ENCODE measurements at regions not wholly inside any gene's neighbourhood (a gene's known extent, or its start where the extent isn't known, plus 50 kb on each side); places are given as distances from the start of the nearest gene placed in this dataset.
"Not testable (repeated sequence)": the region's sequence is repeated elsewhere in the genome, so short reads cannot be mapped to it uniquely, and the experiment has no call there.

DNA sequence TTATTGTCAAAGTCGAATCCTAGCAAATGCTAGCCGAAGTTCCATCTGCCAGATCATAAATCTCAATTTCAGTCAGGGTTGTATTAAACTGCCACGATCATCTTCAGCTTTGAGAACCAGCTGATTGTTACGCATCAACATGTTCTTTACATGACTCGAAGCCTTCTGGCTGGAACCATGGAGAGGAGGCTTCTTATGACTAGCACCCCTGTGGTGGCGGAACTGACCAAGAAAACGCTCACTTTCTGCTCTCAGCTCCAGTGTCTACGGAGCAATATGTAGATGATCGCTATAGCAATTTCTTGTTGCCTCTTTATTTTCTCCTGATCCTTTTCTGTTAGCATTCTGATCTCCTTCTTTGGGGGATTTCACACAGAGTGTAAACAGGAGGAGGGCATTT is 479.4 kb upstream of the SLC35B3 start:
- DNase-seq: no peak

- DNase-seq: no peak
These were observed 473.3 kb upstream of the SLC35B3 start for GRCh38 chr6:8908638-8909037.

- no peak for DNase-seq
These were observed 471.4 kb upstream of the SLC35B3 start for GRCh38 chr6:8906699-8907098.

DNA sequence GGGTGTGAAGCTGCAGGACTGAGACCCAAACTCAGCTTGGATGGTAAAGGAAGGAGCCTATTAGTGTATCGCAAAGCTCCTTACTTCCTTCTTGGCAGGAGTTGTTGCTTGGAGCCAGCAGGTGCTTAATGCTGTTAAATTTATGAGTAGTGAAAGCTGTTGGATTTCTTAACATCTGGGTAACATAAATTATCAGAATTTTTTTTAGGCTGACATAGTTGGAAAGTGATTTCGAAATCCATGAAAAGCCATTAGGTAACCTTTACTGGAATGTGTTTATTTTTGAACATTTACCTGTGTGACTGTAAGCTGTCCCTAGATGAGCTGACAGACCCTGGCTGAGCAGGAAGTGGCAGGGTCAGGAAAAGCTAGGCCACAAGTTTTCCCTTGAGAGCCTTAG is 470.4 kb upstream of the SLC35B3 start:
- DNase-seq: peak in 1 of 2 donors; percentile 2

DNA sequence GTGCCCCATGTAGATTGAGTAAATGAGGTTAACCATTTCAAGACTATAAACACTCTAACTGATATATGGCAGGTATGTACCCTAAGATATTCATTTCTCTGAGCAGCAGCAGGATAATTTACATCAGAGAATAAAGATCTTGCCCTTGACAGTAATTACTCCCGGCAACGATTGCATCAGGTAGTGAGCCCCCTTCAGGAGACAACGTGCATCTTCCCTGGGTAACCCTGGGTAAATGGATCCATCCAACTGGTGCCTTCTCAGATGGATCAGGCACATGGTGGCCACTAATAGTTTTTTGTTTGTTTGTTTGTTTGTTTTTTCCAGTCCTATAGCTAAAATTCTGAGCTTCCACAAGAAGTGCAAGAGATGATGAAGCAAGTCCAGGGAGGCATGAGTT is 469.4 kb upstream of the SLC35B3 start:
- no peak for DNase-seq

- no peak for DNase-seq
These were observed 464.7 kb upstream of the SLC35B3 start for GRCh38 chr6:8900056-8900455.

- no peak for DNase-seq
These were observed 454.2 kb upstream of the SLC35B3 start for GRCh38 chr6:8889514-8889913.

GRCh38 chr6:8888468-8888867 is 453.1 kb upstream of the SLC35B3 start:
- DNase-seq: no peak

GRCh38 chr6:8881663-8882062 is 446.3 kb upstream of the SLC35B3 start:
- no peak for DNase-seq

DNA sequence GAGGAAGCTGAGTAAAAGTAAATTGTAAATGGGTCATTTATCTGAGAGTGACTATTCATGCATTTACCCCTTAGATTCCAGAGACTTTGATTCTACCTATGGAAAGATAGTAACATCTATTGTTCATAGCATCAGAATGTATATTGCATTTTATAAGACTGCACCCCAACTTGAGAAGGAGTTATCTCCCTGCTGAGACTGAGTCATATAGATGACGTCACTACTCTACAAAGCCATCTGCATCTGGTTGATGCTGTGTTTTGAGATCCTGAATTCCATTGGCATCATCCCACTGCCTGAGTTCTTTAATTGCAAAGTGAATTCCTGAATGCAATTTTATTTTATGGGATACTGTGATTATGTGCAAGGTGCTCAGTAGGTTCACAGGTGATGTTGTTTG is 444.0 kb upstream of the SLC35B3 start:
- DNase-seq: no peak

DNA sequence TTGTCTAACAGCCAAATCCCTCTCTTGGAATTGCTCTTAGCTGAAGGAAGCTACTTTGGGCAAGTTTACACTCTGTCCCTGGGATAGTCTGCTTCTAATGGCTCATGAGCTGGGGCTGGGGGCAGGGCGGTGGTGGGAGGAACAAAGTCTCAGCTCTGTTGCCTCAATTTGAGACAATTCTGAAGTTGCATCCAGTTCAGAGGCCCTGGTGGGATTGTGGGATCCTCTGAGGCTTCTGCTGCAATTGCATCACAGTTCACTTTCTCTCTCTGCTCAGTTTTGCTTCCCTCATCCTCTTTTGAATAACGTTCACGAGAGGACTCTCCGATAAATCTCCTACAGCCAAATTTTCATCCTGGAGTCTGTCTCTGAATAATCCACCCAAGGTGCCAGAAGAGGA is 440.6 kb upstream of the SLC35B3 start:
- DNase-seq: no peak

- no peak for DNase-seq
These were observed 437.2 kb upstream of the SLC35B3 start for GRCh38 chr6:8872589-8872988.

DNA sequence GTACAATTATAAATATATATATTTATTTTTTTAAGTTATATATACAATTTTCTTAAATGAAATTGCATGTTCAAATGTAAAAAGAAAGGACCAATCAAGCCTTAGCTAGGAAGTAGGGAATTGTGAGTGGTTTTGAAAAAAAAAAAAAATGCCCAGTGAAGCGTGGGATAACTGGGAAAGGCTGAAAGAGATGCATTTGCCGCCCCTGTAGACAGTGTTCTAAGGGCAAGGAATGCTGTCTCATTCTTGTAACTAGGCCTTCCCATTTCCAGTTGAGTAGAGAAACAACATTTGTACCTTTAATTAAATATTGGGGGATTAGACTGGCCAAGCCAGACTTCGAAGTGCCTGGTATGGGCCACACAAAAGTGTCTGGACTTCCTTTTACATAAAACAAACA is 430.1 kb upstream of the SLC35B3 start:
- no peak for DNase-seq

DNA sequence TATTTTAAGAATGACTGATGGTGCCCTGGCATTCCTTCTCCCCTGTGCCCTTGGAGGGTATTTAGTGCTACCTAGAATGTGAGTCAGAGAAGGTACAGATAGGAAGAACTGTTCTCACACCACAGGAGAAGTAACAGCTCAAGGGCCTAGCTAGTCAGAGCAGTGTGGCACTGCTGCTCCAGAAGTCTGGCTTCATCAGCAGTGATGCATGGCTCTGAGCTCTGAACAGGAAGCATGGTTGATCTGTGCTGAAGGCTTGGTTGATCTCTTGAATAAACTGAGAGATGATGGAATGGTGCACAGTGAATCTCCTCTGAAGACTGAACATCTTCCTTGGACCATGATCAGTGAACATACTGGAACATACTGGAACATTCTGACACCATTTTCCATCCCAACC is 425.3 kb upstream of the SLC35B3 start:
- no peak for DNase-seq

GRCh38 chr6:8859501-8859900 is 424.2 kb upstream of the SLC35B3 start:
- DNase-seq: no peak

- DNase-seq: no peak
These were observed 423.5 kb upstream of the SLC35B3 start for GRCh38 chr6:8858854-8859331.

GRCh38 chr6:8857160-8857559 is 421.8 kb upstream of the SLC35B3 start:
- DNase-seq: no peak

DNA sequence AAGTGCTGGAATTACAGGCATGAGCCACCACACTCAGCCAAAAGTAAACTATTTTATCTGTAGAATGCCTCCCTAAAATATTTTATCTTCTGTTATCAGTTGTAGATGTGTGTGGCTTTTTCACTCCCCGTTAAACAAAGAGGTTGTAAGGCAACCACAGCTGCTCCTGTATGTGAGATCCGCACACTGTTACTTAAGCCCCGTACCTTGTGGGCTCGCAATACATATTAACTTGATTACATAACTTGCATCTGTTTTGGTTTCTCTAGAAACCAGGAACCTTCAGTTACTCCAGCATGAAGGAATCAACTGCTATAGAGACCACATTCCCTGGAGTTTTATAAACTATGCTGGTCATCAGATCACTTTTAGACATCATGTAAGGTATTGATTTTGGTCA is 420.1 kb upstream of the SLC35B3 start:
- no peak for DNase-seq

- no peak for DNase-seq
These were observed 417.0 kb upstream of the SLC35B3 start for GRCh38 chr6:8852332-8852731.

DNA sequence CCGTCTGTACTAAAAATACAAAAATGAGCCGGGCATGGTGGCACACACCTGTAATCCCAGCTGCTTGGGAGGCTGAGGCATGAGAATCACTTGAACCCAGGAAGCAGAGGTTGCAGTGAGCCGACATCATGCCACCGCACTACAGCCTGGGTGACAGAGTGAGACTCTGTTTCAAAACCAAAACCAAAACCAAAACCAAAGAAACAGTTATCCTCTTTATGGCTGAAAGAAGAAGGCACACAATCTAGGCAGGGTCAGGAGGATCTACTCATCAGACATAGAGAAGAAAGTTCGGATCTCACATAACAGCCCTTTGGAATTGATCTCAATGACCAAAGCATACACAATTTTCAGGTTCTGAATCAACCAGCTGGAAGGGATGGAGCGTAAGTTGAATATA is 411.3 kb upstream of the SLC35B3 start:
- DNase-seq: not testable (repeated sequence)

DNA sequence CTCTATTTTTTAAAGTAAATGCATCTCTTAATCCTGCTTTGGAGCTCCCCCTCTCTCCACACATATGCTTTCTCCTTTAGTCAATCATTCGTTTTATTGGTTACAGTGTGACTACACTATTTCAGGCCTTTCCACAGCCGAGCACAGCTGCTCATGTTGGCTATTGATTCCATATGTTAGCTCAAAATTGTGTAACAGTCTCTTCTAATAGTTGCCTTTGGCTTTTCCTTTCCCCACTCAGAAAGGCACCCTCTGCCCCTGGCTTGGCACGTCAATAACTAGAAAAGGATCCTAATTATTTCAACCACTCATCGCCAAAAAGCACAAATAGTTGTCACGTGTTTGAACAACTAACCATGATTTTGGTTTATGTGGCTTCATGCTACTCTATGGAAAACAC is 410.3 kb upstream of the SLC35B3 start:
- DNase-seq: peak in 1 of 2 donors; percentile 15

DNA sequence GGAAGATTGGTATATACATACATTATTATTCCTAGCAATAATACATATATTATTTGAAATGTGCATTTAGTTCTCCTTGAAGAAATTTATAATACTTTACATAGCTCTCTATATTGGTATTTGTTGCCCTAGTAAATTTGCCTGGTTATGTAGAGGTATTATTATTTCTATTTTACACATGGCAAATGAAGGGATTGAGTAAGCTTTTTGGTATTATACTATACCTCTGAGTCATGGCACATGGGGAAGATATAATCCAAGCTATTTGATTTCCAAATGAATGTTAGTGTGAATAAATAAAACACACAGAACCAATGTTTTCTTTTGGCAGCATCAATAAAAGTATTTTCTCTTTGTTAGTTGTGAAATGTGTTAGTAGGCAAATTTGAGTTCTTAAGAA is 409.6 kb upstream of the SLC35B3 start:
- no peak for DNase-seq

DNA sequence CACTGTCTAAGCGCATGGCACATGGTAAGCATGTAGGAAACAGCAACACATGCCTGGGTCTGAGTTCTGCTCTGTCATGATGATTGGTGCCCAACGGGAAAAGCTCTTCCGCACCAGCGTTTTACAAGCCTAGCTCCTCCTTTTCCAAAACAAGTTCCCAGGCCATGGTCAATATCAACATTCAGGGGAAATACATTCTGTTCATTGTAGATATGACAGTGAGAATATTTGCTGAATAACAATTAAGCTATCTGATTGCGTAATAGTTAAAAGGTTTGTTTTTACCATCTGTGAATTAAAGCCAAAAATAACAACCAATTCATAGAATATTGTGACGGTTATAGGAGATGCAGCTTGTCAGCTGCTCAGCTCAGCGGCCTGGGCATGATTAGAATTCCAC is 404.3 kb upstream of the SLC35B3 start:
- DNase-seq: no peak

GRCh38 chr6:8837343-8837742 is 402.0 kb upstream of the SLC35B3 start:
- DNase-seq: no peak

- not testable (repeated sequence) for DNase-seq
These were observed 397.4 kb upstream of the SLC35B3 start for GRCh38 chr6:8832695-8833094.

Data from right lung (tissue), 2 donors.